Fibroblast of lung (primary cell): ENCODE measurements at regions not wholly inside any gene's neighbourhood (a gene's known extent, or its start where the extent isn't known, plus 50 kb on each side); places are given as distances from the start of the nearest gene placed in this dataset.
A peak's percentile ranks its signal among the peaks of the same experiment; 100 is the strongest.

Experiments used
- DNase-seq, 2 donors: peaks; one replicate each; pipeline versions ENCODE4 v3.0.0 to v3.0.0-alpha.2; 2010; ENCODE audit warnings: low read depth in 2 of 2
- H2AFZ ChIP-seq: 2 replicates; pipeline ENCODE4 v1.5.1; 2012; ENCODE audit warnings: low read length, control low read depth, inconsistent platforms
- H3K27ac ChIP-seq: 2 replicates; pipeline ENCODE4 v1.5.1; 2011; ENCODE audit warnings: low read length, control low read depth; ENCODE audit not compliant: insufficient read depth
- H3K27me3 ChIP-seq: 2 replicates; pipeline ENCODE4 v1.5.1; 2011; ENCODE audit warnings: mild to moderate bottlenecking, low read length; ENCODE audit not compliant: control insufficient read depth, insufficient read depth
- H3K36me3 ChIP-seq: 2 replicates; pipeline ENCODE4 v1.5.1; 2011; ENCODE audit warnings: low read length; ENCODE audit not compliant: control insufficient read depth, insufficient read depth
- H3K4me1 ChIP-seq: 2 replicates; pipeline ENCODE4 v1.5.1; 2011; ENCODE audit warnings: low read length; ENCODE audit not compliant: control insufficient read depth, insufficient read depth; ENCODE audit errors: extremely low read depth
- H3K4me2 ChIP-seq: 2 replicates; pipeline ENCODE4 v1.5.1; 2011; ENCODE audit warnings: low read length, control low read depth; ENCODE audit not compliant: insufficient read depth; ENCODE audit errors: extremely low read depth
- H3K4me3 ChIP-seq, 4 experiments: fragments of 200-600 bp in 1 of 4; sonication (generic) in 1 of 4; replicated peaks in 1 of 4; 2 replicates each; pipeline ENCODE4 v1.5.1; 2011 to 2016; ENCODE audit warnings: low read length in 4 of 4, low read depth in 3 of 4, mild to moderate bottlenecking in 3 of 4, control low read depth in 2 of 4, inconsistent platforms in 1 of 4, mixed read lengths in 1 of 4; ENCODE audit not compliant: insufficient read depth in 1 of 4; ENCODE audit errors: control extremely low read depth in 1 of 4
- H3K79me2 ChIP-seq: 2 replicates; pipeline ENCODE4 v1.5.1; 2012; ENCODE audit warnings: mild to moderate bottlenecking, low read length, inconsistent platforms; ENCODE audit not compliant: control insufficient read depth, insufficient read depth
- H3K9ac ChIP-seq: 2 replicates; pipeline ENCODE4 v1.5.1; 2011; ENCODE audit warnings: mild to moderate bottlenecking, low read length, control low read depth; ENCODE audit not compliant: insufficient read depth
- H3K9me3 ChIP-seq: 2 replicates; pipeline ENCODE4 v1.5.1; 2012; ENCODE audit warnings: low read depth, low read length; ENCODE audit not compliant: control insufficient read depth, insufficient read depth
- H4K20me1 ChIP-seq: 2 replicates; pipeline ENCODE4 v1.5.1; 2011; ENCODE audit warnings: low read length; ENCODE audit not compliant: control insufficient read depth, insufficient read depth; ENCODE audit errors: extremely low read depth
- EZH2 ChIP-seq: IDR thresholded peaks from 2 replicates; pipeline ENCODE4 v1.5.1; 2012; ENCODE audit warnings: low read length, control low read depth, mild to moderate bottlenecking; ENCODE audit errors: missing control alignments
- TF ChIP-seq, protein P1 (sequence below), 2 donors: IDR thresholded peaks in 1 of 2; conservative IDR thresholded peaks in 1 of 2; 1 replicate in 1 of 2; 2 replicates in 1 of 2; pipeline ENCODE4 v1.5.1; 2011 to 2012; ENCODE audit warnings: low read length in 2 of 2, control low read depth in 1 of 2, inconsistent platforms in 1 of 2, low read depth in 1 of 2, mild to moderate bottlenecking in 1 of 2

DNA sequence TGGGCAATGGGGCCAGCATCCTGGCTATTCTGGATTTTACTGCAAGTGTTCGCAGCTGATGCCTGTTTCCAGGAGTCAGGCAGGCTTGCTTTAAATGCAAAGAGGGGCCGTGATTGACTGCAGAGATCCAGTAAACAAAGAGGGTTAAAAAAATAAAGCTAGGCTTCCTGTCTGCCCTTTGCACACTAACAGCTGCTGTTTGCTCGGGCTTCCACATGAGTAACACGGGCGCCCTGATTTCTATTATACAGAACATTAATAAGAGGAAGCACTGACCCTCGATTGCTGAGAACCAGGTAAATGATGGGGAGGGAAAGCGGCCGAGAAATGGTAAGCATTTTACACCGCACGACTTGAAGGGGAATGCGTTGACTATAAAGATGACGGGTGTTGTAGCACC is 254.2 kb upstream of the ZNF507 start:
- Histone ChIP-seq H3K36me3 (no peaks in the 10 kb centered on the region), H3K9me3 (no peaks in the 10 kb centered on the region), H3K4me2 (no peak overlapping the region), H2AFZ (no peak overlapping the region), H3K4me1 (no peaks in the 10 kb centered on the region), H3K27me3 (no peaks in the 10 kb centered on the region), H3K9ac (no peak overlapping the region), H4K20me1 (no peaks in the 10 kb centered on the region), H3K79me2 (no peaks in the 10 kb centered on the region), H3K27ac (no peak overlapping the region), H3K4me3 (no peak overlapping the region)
- DNase-seq, result peak in 1 of 2 donors; percentile 59
- TF ChIP-seq, protein P1, sequence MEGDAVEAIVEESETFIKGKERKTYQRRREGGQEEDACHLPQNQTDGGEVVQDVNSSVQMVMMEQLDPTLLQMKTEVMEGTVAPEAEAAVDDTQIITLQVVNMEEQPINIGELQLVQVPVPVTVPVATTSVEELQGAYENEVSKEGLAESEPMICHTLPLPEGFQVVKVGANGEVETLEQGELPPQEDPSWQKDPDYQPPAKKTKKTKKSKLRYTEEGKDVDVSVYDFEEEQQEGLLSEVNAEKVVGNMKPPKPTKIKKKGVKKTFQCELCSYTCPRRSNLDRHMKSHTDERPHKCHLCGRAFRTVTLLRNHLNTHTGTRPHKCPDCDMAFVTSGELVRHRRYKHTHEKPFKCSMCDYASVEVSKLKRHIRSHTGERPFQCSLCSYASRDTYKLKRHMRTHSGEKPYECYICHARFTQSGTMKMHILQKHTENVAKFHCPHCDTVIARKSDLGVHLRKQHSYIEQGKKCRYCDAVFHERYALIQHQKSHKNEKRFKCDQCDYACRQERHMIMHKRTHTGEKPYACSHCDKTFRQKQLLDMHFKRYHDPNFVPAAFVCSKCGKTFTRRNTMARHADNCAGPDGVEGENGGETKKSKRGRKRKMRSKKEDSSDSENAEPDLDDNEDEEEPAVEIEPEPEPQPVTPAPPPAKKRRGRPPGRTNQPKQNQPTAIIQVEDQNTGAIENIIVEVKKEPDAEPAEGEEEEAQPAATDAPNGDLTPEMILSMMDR (conservative IDR thresholded peaks at IDR 0.05 in 1 of 2, IDR thresholded peaks at IDR 0.05 in 1 of 2; ENCODE audit: low read depth in 1 of 2, low read length in 2 of 2), result no peak
- no peak for TF ChIP-seq EZH2

DNA sequence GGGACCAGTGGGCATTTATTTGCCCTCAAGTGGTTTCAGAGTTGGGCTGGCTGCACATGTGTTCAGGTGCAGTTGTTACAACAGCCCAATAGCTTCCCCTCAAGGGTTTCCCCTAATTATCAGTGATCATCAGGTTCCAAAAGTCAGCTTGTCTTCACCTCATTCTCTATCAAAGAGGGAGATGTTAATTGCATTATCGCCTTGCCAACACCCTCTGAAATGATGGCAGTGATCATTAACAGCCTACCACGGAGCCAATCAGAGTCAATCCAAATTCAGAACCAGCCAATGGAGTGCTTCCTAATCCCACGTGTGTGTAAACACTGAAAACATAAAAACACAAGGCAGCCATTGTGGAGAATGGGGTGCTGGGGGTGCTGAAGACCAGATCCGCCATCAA is 248.4 kb upstream of the ZNF507 start:
- Histone ChIP-seq H3K4me2 (no peak overlapping the region), H3K27ac (no peak overlapping the region), H3K4me1 (no peaks in the 10 kb centered on the region), H3K27me3 (no peaks in the 10 kb centered on the region), H3K9me3 (no peaks in the 10 kb centered on the region), H3K9ac (no peak overlapping the region), H3K4me3 (no peak overlapping the region), H3K79me2 (no peaks in the 10 kb centered on the region), H3K36me3 (no peaks in the 10 kb centered on the region), H2AFZ (no peak overlapping the region), H4K20me1 (no peaks in the 10 kb centered on the region)
- no peak for DNase-seq
- TF ChIP-seq, protein P1 (conservative IDR thresholded peaks at IDR 0.05 in 1 of 2, IDR thresholded peaks at IDR 0.05 in 1 of 2; ENCODE audit: low read depth in 1 of 2, low read length in 2 of 2), result no peak
- no peak for TF ChIP-seq EZH2

DNA sequence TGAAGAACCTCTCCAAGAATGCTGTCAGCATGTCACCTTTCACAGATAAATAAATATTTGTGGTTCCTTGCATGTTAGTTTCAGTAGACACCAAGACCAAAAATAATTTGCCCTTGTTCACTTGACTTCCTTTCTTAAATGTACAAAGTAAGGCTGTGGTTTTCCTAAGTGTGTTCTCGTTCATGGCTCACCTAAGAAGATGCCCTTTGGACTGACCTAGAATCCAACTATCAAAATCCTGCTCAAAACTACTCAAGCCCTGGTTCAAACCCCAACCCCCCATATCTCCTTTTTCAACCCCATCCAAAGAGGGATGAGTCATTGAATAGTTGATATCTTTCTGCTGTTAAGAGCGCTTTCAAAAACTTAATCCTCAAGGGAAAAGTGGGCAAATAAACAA is 247.8 kb upstream of the ZNF507 start:
- no peaks in the 10 kb centered on the region for H4K20me1 ChIP-seq
- H3K4me3 ChIP-seq, result no peak overlapping the region
- TF ChIP-seq EZH2, result no peak
- H3K79me2 ChIP-seq, result no peaks in the 10 kb centered on the region
- DNase-seq, result peak in 1 of 2 donors; percentile 0
- H3K9me3 ChIP-seq, result no peaks in the 10 kb centered on the region
- H3K27ac ChIP-seq, result no peak overlapping the region
- H3K27me3 ChIP-seq, result no peaks in the 10 kb centered on the region
- no peak overlapping the region for H3K9ac ChIP-seq
- H3K4me1 ChIP-seq, result no peaks in the 10 kb centered on the region
- H3K36me3 ChIP-seq, result no peaks in the 10 kb centered on the region
- no peak overlapping the region for H2AFZ ChIP-seq
- H3K4me2 ChIP-seq, result no peak overlapping the region
